ENCODE measurements at regions not wholly inside any gene's neighbourhood (a gene's known extent, or its start where the extent isn't known, plus 50 kb on each side); places are given as distances from the start of the nearest gene placed in this dataset.

DNA sequence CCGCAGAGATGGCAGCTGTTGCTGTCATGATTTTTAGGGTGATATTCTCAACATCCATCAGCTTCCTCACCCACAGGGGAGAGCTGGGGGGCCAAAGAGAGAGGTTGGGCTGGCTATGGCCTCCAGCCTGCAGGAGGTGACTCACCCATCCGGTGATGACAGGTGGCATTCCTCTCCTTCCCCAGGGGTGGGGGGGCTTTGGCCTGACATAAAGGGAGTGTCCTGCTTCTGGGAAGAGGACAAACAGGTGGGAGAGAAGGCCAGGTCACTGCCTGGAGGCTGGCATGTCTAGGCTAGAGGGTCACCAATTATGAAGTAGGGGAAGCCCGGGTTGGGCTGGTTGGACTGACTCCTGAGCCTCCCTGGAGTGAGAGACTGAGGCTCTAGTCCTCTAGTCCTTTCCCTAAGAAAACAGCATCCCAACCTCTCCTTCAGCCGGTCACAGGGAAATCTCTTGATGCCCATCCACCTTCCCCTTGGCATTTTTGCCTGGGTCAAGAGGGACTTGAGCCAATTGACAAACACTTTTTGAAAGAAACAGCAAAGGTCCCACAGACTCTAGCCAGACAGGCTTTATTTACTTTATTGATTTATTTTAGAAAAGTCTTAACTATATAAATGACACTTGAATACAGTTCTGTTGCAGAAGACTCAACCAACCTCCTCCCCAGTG lies 79.8 kb upstream of the ZNF716 start:
- DNase-seq = no peak

DNA sequence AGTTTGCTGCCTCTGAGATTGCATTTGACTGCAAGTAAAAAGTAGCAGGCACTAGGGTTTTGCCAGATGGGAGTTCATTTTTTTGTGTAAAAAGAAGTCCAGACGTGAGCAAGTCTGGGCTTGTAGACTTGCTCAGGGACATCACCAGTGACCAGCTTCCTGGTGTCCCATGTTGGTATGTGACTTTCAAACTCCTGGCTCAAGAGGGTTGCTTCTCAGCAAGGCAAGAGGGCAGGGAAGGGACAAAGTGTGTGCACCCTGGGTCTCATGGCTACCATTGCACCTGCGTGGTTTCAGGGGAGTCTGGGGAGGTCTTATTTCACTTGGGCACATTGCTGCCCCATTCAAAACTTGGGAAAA lies 79.3 kb upstream of the ZNF716 start:
- no peak for DNase-seq

DNA sequence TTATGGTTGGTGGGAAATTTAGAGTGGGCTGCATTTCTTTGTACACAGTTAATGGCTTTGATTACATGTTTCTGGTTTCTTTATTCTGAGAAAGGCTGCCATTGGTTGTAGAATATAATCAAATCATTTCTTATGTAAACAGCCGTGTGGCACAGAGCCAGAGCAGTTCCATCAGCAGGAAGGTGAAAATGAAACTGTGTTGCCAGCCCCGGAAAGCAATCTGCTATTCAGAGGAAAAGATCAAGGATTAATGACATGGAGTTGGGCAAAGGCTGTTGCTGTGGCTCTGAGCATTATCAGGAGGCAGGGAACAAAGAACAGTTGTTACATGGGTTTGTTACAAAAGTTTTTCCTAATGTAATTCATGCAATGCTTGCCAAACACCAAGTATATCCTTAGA lies 74.2 kb upstream of the ZNF716 start:
- peak in 1 of 3 experiments; percentile 18 for DNase-seq

DNA sequence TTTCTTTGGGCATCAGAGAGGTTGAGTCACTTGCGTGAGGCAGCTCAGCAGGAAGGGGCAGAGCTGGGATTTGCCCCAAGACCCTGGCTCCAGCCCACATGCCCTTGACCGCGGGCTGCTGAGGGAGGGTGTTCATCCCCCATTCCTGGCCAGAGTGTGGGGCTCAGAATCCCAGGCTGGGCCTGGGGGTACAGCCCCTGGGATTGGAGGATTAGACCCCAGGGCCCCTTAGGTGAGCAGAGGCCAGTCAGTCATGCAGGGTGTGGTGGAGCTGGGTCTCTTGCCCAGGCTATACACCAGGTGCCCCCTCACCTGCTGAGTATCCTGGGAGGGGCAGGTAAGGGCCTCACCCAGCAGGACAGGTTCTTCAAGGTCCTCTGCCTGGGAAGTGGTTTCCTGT lies 68.4 kb upstream of the ZNF716 start:
- DNase-seq = no peak

DNA sequence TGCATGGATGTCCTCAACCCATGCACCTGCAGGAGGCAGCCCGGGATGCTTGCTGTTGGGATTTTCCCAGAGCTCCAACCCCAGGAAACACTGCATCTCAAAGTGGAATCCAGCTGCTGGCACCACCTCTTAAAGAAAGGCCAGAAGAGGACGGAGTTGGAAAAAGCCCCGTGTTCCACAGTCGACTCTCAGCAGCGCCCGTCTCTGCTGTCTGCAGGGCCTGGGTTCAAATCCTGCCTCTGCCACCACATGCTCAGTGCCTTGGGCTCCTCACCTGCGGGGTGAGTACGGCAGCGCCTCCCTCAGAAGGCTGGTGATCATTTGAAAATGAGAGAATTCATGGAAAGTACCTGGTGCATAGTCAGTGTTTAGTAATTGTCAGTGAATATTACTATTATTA lies 65.6 kb upstream of the ZNF716 start:
- no peak for DNase-seq

DNA sequence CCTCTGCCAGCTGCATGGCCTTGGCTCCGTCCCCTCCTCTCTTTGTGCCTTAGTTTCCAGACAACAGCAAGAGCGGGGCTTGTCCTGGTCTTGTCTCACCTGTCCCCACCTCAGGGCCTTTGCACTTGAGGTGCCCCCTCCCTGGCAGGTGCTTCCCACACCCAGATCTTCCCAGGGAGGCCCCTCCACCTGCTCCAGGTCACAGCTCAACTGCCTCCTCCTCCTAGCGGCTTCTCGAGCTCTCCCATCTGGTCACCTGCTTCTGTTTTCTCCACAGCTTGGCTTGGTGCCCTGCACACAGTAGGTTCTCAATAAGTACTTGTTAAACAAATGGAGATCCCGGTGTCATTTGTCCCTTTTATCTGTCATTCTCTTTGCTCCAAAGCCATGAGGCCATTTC lies 64.3 kb upstream of the ZNF716 start:
- DNase-seq = no peak

DNA sequence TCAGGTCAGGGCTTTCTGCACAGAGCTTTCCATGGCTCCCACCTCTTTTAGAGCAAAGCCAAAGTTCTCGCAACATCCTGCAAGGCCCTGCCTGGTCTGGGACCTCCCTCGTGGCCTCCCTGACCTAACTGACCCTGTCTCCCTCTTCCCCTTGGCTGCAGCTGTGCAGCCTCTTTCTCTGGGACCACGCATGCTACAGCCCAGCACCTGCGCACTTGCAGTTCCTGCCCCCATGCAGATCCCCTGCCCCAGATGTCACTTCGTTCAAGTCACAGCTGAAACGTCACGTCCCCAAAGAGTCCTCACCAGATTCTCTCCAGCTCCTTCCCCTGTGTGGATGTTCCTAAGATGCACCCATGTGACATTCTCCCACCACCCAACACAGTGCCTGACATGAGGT lies 61.2 kb upstream of the ZNF716 start:
- DNase-seq = no peak

DNA sequence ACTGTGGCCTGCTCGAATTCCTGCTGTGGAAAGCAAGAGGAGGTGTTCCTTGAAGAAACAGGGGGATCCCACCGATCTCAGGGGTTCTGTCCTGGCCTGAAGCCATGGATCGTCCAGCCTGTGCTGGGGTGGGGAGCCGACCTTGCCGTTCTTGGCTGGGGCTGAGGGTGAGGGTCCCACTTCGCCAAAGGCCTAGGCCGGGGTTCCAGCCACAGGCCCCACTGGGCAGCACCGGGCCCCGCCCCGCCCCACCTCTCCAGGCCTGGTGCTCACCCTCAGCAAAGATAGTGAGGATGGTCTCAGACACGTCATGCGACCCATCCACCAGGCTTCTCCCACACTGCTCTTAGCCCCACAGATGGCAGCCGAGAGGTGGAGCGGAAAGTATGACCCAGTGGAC lies 51.4 kb upstream of the ZNF716 start:
- DNase-seq = no peak

DNA sequence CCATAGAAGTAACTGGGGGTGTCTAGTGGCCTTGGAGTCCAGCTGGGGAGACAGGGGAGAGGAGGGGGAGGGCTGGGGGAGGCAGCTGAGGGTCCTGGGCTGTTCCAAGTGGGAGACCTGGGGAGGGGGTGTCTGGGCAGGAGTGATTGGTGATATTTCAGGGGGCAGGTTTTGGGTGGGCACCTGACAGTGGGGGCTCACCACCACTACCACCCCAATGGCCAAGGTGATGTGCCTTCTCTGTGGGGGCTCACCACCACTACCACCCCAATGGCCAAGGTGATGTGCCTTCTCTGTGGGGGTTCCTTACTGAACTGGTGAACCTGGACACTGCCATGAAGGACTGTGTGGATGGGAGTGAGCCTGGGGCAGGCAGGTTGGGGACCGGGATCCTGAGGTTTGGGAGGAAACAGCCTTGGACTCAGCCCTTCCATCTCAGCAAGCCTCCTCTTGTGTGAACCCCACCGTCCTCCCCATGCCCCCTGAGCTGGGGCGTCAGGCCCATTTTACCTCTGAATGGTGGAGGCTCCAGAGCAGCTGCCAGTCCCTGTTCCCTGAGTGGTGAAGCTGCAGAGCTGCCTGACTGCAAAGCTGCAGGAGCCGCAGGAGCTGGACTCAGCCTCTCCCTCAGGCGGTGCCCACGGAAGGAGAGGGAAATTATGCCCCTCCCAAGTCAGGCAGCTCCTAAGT lies 50.6 kb upstream of the ZNF716 start:
- no peak for DNase-seq

DNA sequence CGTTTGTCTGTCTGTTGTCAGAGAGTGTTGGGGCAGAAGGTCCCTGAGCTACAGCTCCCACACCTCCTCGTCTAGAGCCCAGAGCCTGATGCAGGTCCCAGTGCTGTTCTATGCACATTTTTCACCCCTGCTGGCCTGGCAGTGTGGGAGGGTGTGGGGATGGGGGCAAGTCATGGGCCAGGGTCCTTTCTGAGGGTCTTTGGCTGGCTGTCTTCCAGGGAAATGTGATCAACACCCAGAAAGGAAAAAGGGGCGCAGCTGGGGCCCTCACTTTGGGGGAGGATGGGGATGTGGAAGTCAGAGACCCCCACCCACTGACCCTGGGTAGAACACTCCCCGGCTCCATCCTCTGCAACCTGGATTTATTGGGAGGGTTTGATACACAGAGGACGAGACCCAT lies 50.0 kb upstream of the ZNF716 start:
- no peak for DNase-seq

Data from NCI-H1417 (cell line).